Panc1 (cell line): ENCODE measurements at regions not wholly inside any gene's neighbourhood (a gene's known extent, or its start where the extent isn't known, plus 50 kb on each side); places are given as distances from the start of the nearest gene placed in this dataset.

Source experiments
- CTCF ChIP-seq: fragments of 450-650 bp; IDR thresholded peaks from 2 replicates; pipeline ENCODE4 v1.5.1; 2017; ENCODE audit warnings: mild to moderate bottlenecking
- POLR2AphosphoS5 ChIP-seq: IDR thresholded peaks from 2 replicates; pipeline ENCODE4 v1.6.1; 2012; ENCODE audit warnings: mild to moderate bottlenecking, low read depth, low read length, moderate library complexity
- TF ChIP-seq, protein P1 (sequence below), 2 experiments: IDR thresholded peaks; 2 replicates each; pipeline ENCODE4 v1.6.1; 2011 to 2012; ENCODE audit warnings: low read depth in 2 of 2, control low read depth in 1 of 2, low read length in 1 of 2, mild to moderate bottlenecking in 1 of 2, moderate library complexity in 1 of 2; ENCODE audit not compliant: insufficient read depth in 1 of 2

GRCh38 chr2:34107811-34108210, 508.7 kb upstream of the FAM98A start:
- no peak for TF ChIP-seq CTCF
- TF ChIP-seq, protein P1, sequence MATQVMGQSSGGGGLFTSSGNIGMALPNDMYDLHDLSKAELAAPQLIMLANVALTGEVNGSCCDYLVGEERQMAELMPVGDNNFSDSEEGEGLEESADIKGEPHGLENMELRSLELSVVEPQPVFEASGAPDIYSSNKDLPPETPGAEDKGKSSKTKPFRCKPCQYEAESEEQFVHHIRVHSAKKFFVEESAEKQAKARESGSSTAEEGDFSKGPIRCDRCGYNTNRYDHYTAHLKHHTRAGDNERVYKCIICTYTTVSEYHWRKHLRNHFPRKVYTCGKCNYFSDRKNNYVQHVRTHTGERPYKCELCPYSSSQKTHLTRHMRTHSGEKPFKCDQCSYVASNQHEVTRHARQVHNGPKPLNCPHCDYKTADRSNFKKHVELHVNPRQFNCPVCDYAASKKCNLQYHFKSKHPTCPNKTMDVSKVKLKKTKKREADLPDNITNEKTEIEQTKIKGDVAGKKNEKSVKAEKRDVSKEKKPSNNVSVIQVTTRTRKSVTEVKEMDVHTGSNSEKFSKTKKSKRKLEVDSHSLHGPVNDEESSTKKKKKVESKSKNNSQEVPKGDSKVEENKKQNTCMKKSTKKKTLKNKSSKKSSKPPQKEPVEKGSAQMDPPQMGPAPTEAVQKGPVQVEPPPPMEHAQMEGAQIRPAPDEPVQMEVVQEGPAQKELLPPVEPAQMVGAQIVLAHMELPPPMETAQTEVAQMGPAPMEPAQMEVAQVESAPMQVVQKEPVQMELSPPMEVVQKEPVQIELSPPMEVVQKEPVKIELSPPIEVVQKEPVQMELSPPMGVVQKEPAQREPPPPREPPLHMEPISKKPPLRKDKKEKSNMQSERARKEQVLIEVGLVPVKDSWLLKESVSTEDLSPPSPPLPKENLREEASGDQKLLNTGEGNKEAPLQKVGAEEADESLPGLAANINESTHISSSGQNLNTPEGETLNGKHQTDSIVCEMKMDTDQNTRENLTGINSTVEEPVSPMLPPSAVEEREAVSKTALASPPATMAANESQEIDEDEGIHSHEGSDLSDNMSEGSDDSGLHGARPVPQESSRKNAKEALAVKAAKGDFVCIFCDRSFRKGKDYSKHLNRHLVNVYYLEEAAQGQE (IDR thresholded peaks at IDR 0.05; ENCODE audit: insufficient read depth in 1 of 2, low read depth in 2 of 2, low read length in 1 of 2) = no peak
- TF ChIP-seq POLR2AphosphoS5 = no peak
